ENCODE measurements at regions not wholly inside any gene's neighbourhood (a gene's known extent, or its start where the extent isn't known, plus 50 kb on each side); places are given as distances from the start of the nearest gene placed in this dataset.

- Histone ChIP-seq H3K9me3 (ENCODE audit: control insufficient read depth, low read length) (no peaks in the 10 kb centered on the region), H3K4me3 (ENCODE audit: extremely low read depth, insufficient read depth, low read length, poor library complexity, severe bottlenecking) (no peak overlapping the region), H3K36me3 (ENCODE audit: control insufficient read depth, insufficient read depth, low read length) (no peaks in the 10 kb centered on the region), H3K27ac (ENCODE audit: low read depth, low read length, severe bottlenecking) (no peak overlapping the region), H3K4me1 (ENCODE audit: control insufficient read depth, insufficient read depth, low read length, poor library complexity, severe bottlenecking) (peaks cover 5% of the 10 kb centered on the region)
Measured at GRCh38 chr1:221625026-221625425, 116.9 kb downstream of the DUSP10 start.

- Histone ChIP-seq H3K9me3 (ENCODE audit: control insufficient read depth, low read length) (no peaks in the 10 kb centered on the region), H3K27ac (ENCODE audit: low read depth, low read length, severe bottlenecking) (no peak overlapping the region), H3K4me3 (ENCODE audit: extremely low read depth, insufficient read depth, low read length, poor library complexity, severe bottlenecking) (no peak overlapping the region), H3K36me3 (ENCODE audit: control insufficient read depth, insufficient read depth, low read length) (no peaks in the 10 kb centered on the region), H3K4me1 (ENCODE audit: control insufficient read depth, insufficient read depth, low read length, poor library complexity, severe bottlenecking) (peaks cover 5% of the 10 kb centered on the region)
- 100% methylated on average over 1 of the region's 1 CpG; no CpG with 5 or more reads in 1 of the 2 experiments for WGBS, 2 experiments (ENCODE audit: insufficient coverage in 2 of 2)
Measured at GRCh38 chr1:221626041-221626440, 115.8 kb downstream of the DUSP10 start.

GRCh38 chr1:221630236-221630635, 111.7 kb downstream of the DUSP10 start:
- Histone ChIP-seq H3K9me3 (ENCODE audit: control insufficient read depth, low read length) (no peaks in the 10 kb centered on the region), H3K4me1 (ENCODE audit: control insufficient read depth, insufficient read depth, low read length, poor library complexity, severe bottlenecking) (peaks cover 7% of the 10 kb centered on the region), H3K36me3 (ENCODE audit: control insufficient read depth, insufficient read depth, low read length) (no peaks in the 10 kb centered on the region), H3K27ac (ENCODE audit: low read depth, low read length, severe bottlenecking) (no peak overlapping the region), H3K4me3 (ENCODE audit: extremely low read depth, insufficient read depth, low read length, poor library complexity, severe bottlenecking) (no peak overlapping the region)

DNA sequence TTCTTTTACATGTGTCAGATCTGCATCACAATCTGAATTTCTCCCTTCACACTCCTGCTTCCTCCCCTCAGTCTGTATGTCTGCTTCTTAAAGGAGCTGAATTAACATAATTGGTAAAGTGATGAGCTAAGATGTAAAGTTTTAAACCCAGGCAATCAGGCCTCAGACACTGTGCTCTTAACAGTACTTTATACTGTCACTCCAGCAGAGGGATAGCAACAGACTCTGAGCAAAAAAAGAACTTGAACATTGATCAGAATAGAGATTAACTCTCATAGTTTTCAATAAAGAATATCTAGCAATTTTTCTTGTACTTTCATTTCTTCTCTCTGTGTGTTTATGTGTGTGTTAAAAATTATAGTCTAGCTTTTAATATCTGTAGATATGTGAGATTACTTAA, 110.3 kb downstream of the DUSP10 start:
- H3K4me3 ChIP-seq (ENCODE audit: extremely low read depth, insufficient read depth, low read length, poor library complexity, severe bottlenecking), result no peak overlapping the region
- no peaks in the 10 kb centered on the region for H3K9me3 ChIP-seq (ENCODE audit: control insufficient read depth, low read length)
- H3K36me3 ChIP-seq (ENCODE audit: control insufficient read depth, insufficient read depth, low read length), result no peaks in the 10 kb centered on the region
- peaks cover 7% of the 10 kb centered on the region for H3K4me1 ChIP-seq (ENCODE audit: control insufficient read depth, insufficient read depth, low read length, poor library complexity, severe bottlenecking)
- no peak overlapping the region for H3K27ac ChIP-seq (ENCODE audit: low read depth, low read length, severe bottlenecking)

DNA sequence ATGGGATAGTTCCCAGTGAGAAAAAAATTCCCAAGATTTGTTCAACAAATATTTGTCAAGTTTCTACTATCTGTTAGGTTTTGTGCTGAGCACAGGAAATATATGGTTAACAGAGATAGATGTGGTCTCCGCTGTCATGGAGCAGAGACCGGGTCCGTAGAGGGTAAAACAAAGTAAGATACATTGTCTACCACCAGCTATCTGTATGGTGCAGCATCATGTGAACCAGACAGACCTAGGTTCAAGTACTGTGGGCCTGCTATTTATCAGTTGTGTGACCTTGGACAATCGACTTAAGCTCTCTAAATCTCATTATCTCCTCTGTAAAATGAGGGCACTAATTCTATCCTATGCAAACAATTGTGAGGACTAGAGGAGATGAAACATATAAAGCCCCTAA, 109.8 kb downstream of the DUSP10 start:
- H3K4me1 ChIP-seq (ENCODE audit: control insufficient read depth, insufficient read depth, low read length, poor library complexity, severe bottlenecking), result peaks cover 7% of the 10 kb centered on the region
- WGBS, 2 experiments (ENCODE audit: insufficient coverage in 2 of 2), result 93% methylated on average over 2 of the region's 4 CpGs; no CpG with 5 or more reads in 1 of the 2 experiments
- H3K27ac ChIP-seq (ENCODE audit: low read depth, low read length, severe bottlenecking), result no peak overlapping the region
- H3K36me3 ChIP-seq (ENCODE audit: control insufficient read depth, insufficient read depth, low read length), result no peaks in the 10 kb centered on the region
- no peaks in the 10 kb centered on the region for H3K9me3 ChIP-seq (ENCODE audit: control insufficient read depth, low read length)
- H3K4me3 ChIP-seq (ENCODE audit: extremely low read depth, insufficient read depth, low read length, poor library complexity, severe bottlenecking), result no peak overlapping the region

- Histone ChIP-seq H3K4me3 (ENCODE audit: extremely low read depth, insufficient read depth, low read length, poor library complexity, severe bottlenecking) (no peak overlapping the region), H3K27ac (ENCODE audit: low read depth, low read length, severe bottlenecking) (no peak overlapping the region), H3K4me1 (ENCODE audit: control insufficient read depth, insufficient read depth, low read length, poor library complexity, severe bottlenecking) (peaks cover 7% of the 10 kb centered on the region), H3K9me3 (ENCODE audit: control insufficient read depth, low read length) (no peaks in the 10 kb centered on the region), H3K36me3 (ENCODE audit: control insufficient read depth, insufficient read depth, low read length) (no peaks in the 10 kb centered on the region)
- WGBS, 2 experiments (ENCODE audit: insufficient coverage in 2 of 2), result 93% methylated on average over 2 of the region's 5 CpGs; no CpG with 5 or more reads in 1 of the 2 experiments
Measured at GRCh38 chr1:221633841-221634409, 108.0 kb downstream of the DUSP10 start.

GRCh38 chr1:221634606-221635005, 107.3 kb downstream of the DUSP10 start:
- peaks cover 7% of the 10 kb centered on the region for H3K4me1 ChIP-seq (ENCODE audit: control insufficient read depth, insufficient read depth, low read length, poor library complexity, severe bottlenecking)
- H3K27ac ChIP-seq (ENCODE audit: low read depth, low read length, severe bottlenecking), result no peak overlapping the region
- no peak overlapping the region for H3K4me3 ChIP-seq (ENCODE audit: extremely low read depth, insufficient read depth, low read length, poor library complexity, severe bottlenecking)
- 100% methylated on average over 1 of the region's 2 CpGs for WGBS, 2 experiments (ENCODE audit: insufficient coverage in 2 of 2)
- H3K36me3 ChIP-seq (ENCODE audit: control insufficient read depth, insufficient read depth, low read length), result no peaks in the 10 kb centered on the region
- no peaks in the 10 kb centered on the region for H3K9me3 ChIP-seq (ENCODE audit: control insufficient read depth, low read length)

- Histone ChIP-seq H3K36me3 (ENCODE audit: control insufficient read depth, insufficient read depth, low read length) (no peaks in the 10 kb centered on the region), H3K4me3 (ENCODE audit: extremely low read depth, insufficient read depth, low read length, poor library complexity, severe bottlenecking) (no peak overlapping the region), H3K27ac (ENCODE audit: low read depth, low read length, severe bottlenecking) (no peak overlapping the region), H3K4me1 (ENCODE audit: control insufficient read depth, insufficient read depth, low read length, poor library complexity, severe bottlenecking) (peaks cover 7% of the 10 kb centered on the region), H3K9me3 (ENCODE audit: control insufficient read depth, low read length) (no peaks in the 10 kb centered on the region)
- WGBS, 2 experiments (ENCODE audit: insufficient coverage in 2 of 2), result 90 to 100% methylated on average over 2 of the region's 2 CpGs
Measured at GRCh38 chr1:221635305-221635704, 106.6 kb downstream of the DUSP10 start.

- H3K27ac ChIP-seq (ENCODE audit: low read depth, low read length, severe bottlenecking), result no peak overlapping the region
- no peaks in the 10 kb centered on the region for H3K9me3 ChIP-seq (ENCODE audit: control insufficient read depth, low read length)
- H3K4me3 ChIP-seq (ENCODE audit: extremely low read depth, insufficient read depth, low read length, poor library complexity, severe bottlenecking), result no peak overlapping the region
- 100% methylated on average over 1 of the region's 3 CpGs; no CpG with 5 or more reads in 1 of the 2 experiments for WGBS, 2 experiments (ENCODE audit: insufficient coverage in 2 of 2)
- H3K36me3 ChIP-seq (ENCODE audit: control insufficient read depth, insufficient read depth, low read length), result no peaks in the 10 kb centered on the region
- H3K4me1 ChIP-seq (ENCODE audit: control insufficient read depth, insufficient read depth, low read length, poor library complexity, severe bottlenecking), result peaks cover 3% of the 10 kb centered on the region
Measured at GRCh38 chr1:221636096-221636495, 105.8 kb downstream of the DUSP10 start.

DNA sequence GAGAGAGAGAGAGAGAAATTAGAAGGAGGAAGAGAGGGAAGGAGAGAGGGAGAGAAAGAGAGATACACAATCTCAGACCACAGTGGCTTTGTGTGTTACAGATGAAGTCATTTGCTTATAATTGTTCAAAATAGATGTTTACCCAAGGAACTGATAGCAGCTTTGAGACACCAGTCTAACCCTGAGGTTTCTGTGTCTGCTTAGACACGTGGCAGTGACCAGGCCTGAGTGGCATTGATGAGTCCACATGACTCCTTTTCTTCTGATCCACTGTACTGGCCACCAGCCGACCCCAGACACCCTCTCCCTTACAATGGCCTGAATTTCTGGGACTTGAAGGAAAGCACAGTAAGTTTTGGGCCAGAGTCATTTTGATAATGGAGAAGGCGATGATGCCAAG, 104.9 kb downstream of the DUSP10 start:
- Histone ChIP-seq H3K4me1 (ENCODE audit: control insufficient read depth, insufficient read depth, low read length, poor library complexity, severe bottlenecking) (peaks cover 3% of the 10 kb centered on the region), H3K36me3 (ENCODE audit: control insufficient read depth, insufficient read depth, low read length) (no peaks in the 10 kb centered on the region), H3K9me3 (ENCODE audit: control insufficient read depth, low read length) (no peaks in the 10 kb centered on the region), H3K27ac (ENCODE audit: low read depth, low read length, severe bottlenecking) (no peak overlapping the region), H3K4me3 (ENCODE audit: extremely low read depth, insufficient read depth, low read length, poor library complexity, severe bottlenecking) (no peak overlapping the region)
- WGBS, 2 experiments (ENCODE audit: insufficient coverage in 2 of 2), result 83 to 97% methylated on average over 2 to 3 of the region's 3 CpGs

DNA sequence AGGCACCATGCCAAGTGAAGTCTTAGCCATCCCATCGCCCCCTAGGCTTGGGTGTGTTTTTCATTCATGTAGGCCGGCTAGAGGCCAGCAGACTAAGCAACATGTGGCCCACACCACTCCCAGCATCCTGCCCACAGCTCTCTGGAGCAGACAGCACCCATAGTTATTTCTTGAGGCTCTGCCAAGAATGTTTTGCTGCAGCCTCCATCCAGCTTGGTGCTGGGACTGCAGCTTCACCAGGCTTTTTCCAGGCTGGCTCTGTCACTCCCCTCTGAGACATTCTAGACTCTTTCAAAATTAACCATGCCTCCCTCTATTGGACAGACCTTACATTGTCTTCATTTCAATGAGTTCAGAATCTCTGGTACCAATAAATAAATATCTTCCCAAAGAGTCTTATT, 104.2 kb downstream of the DUSP10 start:
- Histone ChIP-seq H3K4me1 (ENCODE audit: control insufficient read depth, insufficient read depth, low read length, poor library complexity, severe bottlenecking) (peaks cover 3% of the 10 kb centered on the region), H3K9me3 (ENCODE audit: control insufficient read depth, low read length) (no peaks in the 10 kb centered on the region), H3K4me3 (ENCODE audit: extremely low read depth, insufficient read depth, low read length, poor library complexity, severe bottlenecking) (no peak overlapping the region), H3K27ac (ENCODE audit: low read depth, low read length, severe bottlenecking) (no peak overlapping the region), H3K36me3 (ENCODE audit: control insufficient read depth, insufficient read depth, low read length) (no peaks in the 10 kb centered on the region)
- WGBS, 2 experiments (ENCODE audit: insufficient coverage in 2 of 2), result 96 to 100% methylated on average over 2 of the region's 2 CpGs

All from mesodermal cell (in vitro differentiated cells).